ENCODE measurements at regions not wholly inside any gene's neighbourhood (a gene's known extent, or its start where the extent isn't known, plus 50 kb on each side); places are given as distances from the start of the nearest gene placed in this dataset.

DNA sequence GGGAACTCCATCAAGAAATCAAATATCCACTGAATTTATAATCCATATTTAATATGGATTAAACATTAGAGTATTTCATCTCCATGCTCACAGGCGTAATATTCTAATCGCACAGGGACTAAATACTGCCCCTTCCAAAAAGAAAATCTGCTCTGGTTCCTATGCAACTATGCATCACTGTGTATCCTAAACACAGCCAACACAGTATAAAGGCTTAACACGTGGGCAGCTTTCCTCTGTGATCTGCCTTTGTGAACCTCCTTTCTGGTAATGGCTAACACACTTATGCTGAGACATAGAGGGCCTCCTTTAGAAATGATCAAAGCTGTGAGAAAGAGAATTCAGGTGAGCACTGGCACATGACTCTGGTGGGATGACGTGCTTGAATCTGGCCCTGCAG lies 110.2 kb downstream of the RAB11FIP2 start:
- DNase-seq: no peak

DNA sequence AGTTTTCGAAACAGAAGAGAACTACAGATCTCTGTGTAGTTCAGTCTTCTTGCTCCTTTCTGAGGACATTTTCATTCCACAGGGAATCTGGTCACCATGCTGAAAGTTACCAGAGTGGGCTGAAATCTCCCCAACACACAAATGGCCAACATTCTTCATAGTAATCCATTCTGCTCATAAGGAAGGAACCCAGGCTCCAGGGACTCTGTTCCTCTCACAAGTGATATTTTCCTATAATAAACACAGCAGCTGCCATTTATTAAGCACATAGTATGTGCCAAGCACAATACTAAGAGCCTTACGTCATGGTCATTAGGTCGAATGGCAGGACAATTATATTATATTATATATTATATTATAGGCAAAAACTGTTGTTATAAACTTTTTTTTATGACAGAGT lies 109.8 kb downstream of the RAB11FIP2 start:
- DNase-seq: no peak

DNA sequence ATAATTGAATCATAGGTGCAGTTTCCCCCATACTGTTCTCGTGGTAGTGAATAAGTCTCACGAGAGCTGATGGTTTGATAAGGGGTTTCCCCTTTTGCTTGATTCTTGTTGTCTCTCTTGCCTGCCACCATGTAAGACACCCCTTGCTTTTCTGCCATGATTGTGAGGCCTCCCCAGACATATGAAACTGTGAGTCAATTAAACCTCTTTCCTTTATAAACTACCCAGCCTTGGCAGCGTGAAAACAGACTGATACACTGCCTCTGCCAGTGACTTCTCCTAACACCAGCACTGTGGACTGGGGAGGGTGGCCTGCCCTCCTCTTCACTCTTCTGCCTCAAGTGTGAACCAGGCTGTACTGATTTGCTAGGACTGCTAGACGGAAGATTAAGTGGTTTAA lies 108.6 kb downstream of the RAB11FIP2 start:
- no peak for DNase-seq

DNA sequence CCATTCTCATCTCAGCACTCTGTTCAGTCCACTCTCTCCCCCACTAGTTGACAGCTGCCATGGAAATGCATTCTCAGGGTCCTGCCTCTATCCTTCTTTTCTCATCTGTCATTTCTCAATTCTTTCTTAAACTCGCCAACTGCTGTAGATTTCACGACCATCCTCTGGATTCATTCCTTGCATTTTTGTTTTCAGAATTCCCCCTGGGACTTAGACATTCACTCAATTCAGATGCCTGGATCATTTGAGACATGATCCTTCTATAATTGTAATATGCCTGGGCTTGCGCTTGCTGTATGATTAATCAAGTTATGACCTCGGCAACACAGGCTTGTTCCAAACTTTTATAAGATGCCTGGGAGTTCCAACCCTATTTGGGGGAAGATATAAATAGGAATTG lies 104.5 kb downstream of the RAB11FIP2 start:
- DNase-seq: no peak

DNA sequence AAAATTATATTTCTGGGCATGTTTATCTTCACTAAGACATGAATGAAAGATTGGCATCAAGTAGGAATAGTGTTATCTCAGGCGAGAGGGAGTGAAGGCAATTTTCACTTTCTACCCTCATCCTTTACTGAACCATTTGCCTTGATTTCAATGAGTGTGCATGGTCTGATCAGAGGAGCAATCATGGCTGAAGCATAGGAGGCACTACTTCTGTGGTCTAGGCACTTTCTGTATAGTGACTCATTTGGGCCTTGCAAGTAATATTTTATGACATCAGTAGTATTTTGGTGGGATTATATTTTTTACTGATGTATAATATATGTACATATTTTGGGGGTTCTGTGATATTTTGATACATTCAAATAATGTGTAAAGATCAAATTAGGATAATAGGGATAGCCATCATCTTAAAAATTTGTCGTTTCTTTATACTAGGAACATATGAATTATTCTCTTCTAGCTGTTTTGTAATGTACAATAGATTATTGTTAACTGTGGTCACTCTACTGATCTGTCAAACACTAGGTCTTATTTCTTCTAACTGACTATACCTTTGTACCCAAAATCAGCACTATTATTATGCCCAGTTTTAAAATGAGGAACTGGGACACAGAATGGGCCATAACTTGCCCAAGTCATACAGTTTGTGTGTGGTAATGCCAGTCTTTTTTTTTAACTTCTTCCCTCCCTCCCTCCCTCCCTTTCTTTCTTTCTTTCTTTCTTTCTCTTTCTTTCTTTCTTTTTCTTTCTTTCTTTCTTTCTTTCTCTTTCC lies 101.9 kb downstream of the RAB11FIP2 start:
- no peak for DNase-seq

DNA sequence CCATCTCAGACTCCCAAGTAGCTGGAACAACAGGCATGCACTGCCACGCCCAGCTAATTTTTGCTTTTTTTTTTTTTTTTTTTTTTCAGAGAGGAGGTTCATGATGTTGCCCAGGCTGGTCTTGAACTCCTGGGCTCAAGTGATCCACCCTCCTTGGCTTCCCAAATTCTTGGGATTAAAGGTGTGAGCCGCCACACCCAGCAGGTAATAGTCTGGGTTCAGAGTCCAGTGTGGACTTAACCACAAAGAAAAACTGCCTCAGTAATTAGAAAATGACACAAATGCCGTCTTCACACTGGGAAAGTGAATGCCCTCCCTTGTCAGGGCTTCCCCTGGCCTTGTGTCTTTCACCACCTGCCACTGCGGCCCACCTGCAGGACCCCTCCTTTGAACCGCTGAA lies 101.1 kb downstream of the RAB11FIP2 start:
- no peak for DNase-seq

DNA sequence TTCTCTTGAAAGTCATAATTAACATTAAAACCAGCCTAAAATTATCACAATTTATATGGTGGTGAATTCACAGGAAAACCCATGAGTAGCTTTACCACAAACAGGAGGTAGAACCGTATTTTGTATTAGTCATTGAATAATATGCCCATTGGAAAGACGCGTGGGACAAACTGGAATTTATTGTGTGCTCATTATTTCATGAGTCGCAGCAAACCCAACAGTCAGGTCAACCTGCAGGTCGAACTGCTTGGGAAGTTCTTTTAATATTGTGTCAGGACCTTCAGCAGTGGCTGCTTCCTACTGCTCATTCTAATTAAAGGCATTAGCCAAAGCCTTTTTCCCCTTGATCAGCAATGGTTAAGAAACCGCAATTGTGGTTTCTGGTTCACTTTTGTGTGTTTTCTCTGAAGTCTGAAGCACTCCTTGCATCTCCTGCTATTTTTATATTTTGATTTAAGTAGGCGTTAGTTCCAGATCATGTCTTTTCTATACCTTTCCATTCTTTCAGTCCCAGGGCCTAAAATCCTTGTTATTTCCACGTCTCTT lies 100.1 kb downstream of the RAB11FIP2 start:
- no peak for DNase-seq

DNA sequence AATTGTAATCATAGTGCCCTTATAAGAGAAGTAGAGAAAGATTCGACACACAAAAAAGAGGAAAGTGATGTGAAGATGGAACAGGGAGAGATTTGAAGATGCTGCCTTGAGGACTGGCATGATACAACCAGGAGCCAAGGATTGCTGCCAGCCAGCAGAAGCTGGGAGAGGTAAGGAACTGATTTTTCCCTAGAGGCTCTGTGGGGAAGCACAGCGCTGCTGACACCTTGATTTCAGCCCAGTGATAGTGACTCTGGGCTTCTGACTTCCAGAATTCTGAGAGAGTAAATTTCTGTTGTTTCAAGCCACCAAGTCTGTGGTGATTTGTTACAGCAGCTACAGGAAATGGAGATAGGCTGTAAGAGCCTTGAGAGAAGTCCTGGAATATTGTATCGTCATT lies 98.2 kb downstream of the RAB11FIP2 start:
- no peak for DNase-seq

DNA sequence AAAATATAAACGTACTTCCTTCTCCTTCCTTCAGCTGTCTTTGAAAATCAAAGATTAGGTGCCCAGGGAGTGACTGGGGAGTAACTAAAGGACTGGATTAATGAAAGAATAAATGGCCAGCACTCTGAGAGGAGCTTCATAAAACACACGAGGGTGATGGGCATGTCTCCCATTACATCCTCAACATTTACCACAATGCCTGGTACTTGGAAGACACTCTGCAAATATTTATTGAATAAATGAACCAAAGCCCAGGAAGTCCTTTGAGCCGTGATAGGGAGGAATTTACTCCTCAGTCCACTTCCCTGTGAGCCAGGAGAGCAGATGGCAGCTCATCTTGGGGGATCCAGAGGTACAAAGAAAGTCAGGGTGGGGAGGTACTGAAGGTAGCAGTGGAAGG lies 96.3 kb downstream of the RAB11FIP2 start:
- DNase-seq: no peak

Measured in activated naive CD4-positive, alpha-beta T cell treated with Interleukin-2 at 50 U/mL for 16 hours (primary cell).